Left hindlimb (tissue), 1 donor: ENCODE measurements at regions not wholly inside any gene's neighbourhood (a gene's known extent, or its start where the extent isn't known, plus 50 kb on each side); places are given as distances from the start of the nearest gene placed in this dataset.

Experiments used
- DNase-seq: peaks from one replicate; pipeline ENCODE4 v3.0.0-alpha.2; 2018

GRCh38 chr15:96223939-96224338, 106.6 kb upstream of the NR2F2 start:
- DNase-seq: no peak

GRCh38 chr15:96225642-96226259, 104.7 kb upstream of the NR2F2 start:
- DNase-seq: no peak

DNA sequence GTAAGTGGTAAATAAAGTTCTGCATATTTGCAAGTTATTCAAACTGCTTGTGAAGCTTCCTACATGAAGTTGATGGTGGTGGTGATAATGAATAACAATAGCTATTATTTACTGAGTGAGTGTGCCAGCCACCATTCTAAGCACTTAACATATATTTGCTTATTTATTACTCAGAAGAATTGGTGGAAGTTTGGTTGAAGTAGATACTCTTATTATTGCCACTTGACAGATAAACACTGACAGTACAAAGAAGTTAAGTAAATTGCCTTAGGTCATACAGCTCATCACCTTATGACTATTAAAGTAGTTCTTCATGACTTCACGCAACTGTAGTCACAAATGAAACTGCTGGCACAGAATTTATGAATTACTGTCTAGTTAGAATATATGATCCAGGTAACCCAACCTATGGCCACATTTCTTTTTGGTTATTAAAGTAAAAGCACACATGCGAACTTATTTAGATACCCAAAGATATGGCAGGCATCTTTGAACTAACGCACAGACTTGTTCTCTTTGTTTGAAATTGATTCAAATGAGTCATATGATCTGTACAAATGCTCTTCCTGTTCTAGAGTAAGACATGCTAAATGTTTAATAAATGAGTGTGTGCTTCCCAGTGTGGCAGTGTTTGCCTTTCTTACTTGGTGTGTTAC, 99.8 kb upstream of the NR2F2 start:
- DNase-seq: no peak

DNA sequence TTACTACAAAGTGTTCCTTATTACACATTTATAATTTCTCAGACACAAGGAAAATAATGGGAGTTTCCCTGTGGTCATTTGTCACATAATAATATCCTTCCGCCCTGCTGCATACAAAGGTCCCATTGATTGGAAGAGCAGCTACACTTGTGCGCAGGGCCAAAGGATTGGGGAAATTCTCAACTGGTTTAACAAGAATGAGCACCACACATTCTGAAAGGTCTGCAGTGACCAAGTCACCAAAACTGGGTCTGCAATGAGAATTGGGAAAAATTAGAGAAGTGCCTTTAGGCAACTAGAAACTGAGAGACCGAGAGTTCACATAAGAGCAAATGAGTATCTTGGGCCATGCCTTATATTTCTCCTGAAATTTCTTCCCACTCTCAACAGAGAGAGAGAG, 98.2 kb upstream of the NR2F2 start:
- DNase-seq: no peak

DNA sequence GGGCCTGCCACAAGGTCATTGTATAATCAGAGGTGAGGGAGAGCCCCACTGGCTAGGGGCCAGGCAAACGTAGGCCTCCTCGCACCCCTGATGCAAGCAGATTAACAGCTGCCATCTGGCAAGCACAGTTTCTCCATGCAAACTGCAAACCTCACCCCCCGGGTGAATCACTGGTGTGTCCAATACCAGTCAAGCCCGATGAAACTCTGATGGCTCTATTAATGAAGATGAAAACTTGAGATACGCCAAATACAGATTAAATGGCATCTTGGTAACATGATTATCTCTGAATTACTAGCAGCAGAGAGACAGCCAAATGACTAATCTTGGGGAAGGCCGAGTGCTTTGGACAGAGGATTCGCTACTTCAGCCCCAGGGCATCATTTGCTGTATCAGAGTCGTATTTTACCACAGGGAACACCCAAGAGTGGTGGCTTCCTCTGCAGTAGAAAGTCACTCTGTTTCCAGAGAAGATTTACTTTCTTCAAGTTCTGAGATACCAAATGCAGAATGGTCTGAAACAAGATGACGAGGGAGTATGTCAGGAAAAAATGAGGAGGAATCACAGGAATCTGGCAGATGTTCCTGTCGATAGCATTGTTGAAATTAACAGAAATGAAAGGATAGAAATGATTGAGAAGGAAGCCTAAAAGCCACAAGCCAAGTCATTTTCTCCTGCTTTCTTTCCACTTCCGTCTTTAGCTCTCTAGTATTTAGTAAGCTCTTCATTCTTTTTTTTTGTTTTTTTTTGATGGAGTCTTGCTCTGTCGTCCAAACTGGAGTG, 96.2 kb upstream of the NR2F2 start:
- DNase-seq: no peak

DNA sequence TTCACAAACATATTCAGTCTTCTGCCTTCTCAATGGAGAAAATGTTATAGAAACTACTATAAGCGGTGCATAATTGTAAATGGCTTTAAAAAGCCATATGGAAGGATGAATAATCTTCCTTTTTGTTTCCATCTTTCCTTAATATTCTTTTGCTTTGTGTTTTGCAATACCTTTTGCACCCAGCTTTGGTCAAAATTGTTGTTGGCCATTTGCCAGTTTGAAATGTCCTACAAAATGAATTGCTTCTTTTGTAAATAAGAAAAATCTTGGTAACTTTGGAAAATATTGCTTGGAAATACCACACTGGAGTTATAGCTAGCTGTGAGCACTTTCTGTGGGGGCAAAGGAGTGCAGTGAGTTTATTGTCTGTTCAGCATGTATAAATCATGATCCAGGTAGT, 93.5 kb upstream of the NR2F2 start:
- DNase-seq: no peak

DNA sequence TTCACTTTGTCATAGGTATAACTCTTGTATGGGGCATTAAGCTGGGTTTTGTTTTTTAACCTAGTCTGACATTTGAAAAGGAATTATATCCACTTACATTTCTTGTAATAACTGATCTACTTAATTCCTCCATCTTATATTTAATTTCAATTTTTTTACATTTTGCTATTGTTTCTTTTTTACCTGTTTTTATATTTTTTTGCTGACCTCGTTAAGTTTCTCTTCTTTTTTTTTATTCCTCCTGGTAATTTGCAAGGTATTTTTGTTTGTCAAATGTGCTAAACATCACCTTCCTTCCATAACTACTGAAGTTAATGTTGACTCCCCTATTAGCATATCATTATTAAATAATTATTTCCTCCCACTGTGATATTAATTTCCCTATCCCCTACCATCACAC, 87.7 kb upstream of the NR2F2 start:
- no peak for DNase-seq

- DNase-seq: no peak
Measured at GRCh38 chr15:96243701-96244100, 86.8 kb upstream of the NR2F2 start.

DNA sequence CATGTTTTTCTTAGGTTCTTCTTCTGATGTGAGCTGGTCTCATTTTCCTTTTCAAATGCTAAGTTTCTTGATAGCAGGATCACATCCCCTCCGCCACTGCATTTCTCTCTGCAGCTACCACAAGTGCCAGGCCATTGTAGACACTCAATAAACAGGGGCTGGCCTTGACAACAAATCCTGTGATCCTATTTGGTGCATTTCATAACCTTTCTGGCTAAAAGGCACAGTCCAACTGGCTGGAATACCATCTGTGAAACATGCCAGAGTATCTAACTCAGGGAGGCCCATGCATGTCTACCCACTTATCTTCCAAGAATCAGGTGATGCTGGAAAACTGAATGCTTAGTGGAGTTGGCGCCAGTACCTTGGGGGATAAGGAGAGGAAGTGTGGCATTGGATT, 85.2 kb upstream of the NR2F2 start:
- DNase-seq: no peak

DNA sequence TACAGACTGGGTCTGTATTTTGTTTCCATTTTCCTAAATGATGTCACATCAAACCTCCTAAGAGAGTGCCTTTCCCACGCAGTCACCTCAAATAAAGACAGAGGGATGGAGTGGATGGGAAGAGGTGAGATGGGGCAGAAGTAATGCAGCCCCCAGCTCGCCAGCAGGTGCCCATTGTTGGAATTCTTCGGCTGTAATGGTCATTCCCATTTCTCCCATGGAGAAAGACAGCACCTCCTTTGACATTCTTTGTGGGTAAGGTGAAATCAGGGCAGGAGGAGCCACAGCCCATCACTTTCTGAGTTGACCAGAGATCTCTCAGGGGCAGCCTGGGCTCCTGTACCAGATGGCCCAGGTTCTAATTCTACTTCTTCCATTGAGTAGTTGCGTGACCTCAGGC, 84.4 kb upstream of the NR2F2 start:
- no peak for DNase-seq

- DNase-seq: no peak
Measured at GRCh38 chr15:96247621-96248305, 82.7 kb upstream of the NR2F2 start.

- no peak for DNase-seq
Measured at GRCh38 chr15:96252148-96252547, 78.4 kb upstream of the NR2F2 start.

GRCh38 chr15:96253006-96253747, 77.3 kb upstream of the NR2F2 start:
- DNase-seq: no peak

DNA sequence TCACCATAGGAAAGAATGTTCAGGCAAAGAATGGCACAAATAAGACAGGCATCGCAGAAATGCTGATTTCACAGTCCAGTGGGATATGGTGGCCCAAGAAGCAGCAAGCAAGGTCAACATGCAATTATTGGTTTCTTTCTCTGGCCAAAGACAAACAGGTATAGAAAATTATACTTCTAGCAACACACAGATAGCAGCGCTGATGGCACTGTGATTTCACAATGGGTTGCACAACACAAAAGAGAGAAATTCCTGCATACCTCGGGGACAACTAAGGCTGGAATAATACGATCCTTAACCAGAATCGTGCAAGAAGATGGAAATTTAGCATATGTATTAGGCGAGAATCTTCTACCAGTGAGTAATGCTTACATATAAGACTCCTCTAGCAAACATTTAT, 76.3 kb upstream of the NR2F2 start:
- DNase-seq: no peak

GRCh38 chr15:96255599-96255998, 74.9 kb upstream of the NR2F2 start:
- DNase-seq: no peak

- no peak for DNase-seq
Measured at GRCh38 chr15:96261575-96262034, 68.9 kb upstream of the NR2F2 start.

DNA sequence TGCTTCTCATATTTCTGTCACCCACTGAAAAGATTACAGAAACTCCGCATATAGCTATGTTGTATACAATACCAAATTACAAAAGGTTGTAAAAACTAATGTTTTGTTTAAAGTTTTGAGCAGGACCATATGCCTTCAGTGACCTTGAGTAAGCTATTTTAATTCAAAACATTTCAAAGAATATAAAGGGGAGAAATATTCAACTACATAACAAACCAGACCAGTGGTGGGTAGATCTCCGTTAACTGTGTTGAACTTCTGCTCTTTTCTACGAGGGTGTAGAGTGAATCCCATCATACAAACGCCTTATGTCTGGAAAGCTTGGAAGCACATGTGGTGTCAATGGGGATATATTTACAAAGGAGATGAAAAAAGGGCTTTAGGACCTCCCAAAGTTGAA, 68.4 kb upstream of the NR2F2 start:
- DNase-seq: no peak

GRCh38 chr15:96262549-96263489, 67.7 kb upstream of the NR2F2 start:
- no peak for DNase-seq

DNA sequence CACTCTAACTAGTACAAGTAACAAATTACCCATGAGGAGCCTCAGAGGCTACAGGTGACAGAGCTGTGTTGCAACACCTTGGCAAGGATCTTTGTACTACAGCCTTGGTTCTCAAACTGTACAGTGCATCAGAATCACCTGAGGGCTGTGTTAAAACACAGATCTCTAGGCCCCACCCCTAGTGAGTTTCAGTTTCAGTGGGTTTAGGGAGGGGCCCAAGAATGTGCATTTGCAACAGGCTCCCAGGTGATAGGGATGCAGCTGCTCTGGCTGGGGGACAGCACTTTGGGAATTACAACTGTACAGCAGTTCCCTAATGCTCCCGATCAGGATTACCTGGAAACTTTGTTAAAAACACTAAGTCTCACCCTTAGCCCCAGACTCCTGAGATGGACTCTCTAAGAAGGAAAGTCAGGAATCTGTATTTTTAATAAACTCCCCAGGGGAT, 66.1 kb upstream of the NR2F2 start:
- no peak for DNase-seq

- no peak for DNase-seq
Measured at GRCh38 chr15:96264801-96265515, 65.5 kb upstream of the NR2F2 start.

- DNase-seq: no peak
Measured at GRCh38 chr15:96266456-96266855, 64.0 kb upstream of the NR2F2 start.
